LNCAP (cell line): ENCODE measurements at regions not wholly inside any gene's neighbourhood (a gene's known extent, or its start where the extent isn't known, plus 50 kb on each side); places are given as distances from the start of the nearest gene placed in this dataset.

ENCODE experiments used
- CTCF ChIP-seq: fragments of 450-650 bp; IDR thresholded peaks from 2 replicates; pipeline ENCODE4 v1.5.1; 2017; ENCODE audit warnings: mild to moderate bottlenecking

DNA sequence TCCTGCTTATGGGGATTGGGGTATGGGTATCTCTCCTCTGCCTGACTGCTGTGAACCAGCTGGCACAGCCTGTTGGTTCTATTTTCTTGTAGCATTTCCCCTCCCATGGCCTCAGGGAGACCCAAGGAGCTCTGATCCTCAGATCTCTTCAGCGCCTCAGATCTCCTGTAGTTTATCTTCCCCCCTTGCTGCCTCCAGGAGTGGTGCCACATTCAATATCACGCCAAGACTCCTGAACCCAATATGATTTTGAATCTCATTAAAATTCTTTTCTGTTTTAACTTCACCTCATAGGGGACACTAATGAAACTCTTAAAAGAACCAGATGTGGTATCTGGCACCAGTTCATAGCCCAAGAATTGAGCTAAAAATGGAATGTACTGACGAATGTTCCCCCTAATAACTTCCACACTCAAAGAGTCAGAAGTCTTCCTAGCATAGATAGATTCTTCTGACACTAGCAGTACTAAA is 59.6 kb upstream of the LIFR start:
- no peak for TF ChIP-seq CTCF

DNA sequence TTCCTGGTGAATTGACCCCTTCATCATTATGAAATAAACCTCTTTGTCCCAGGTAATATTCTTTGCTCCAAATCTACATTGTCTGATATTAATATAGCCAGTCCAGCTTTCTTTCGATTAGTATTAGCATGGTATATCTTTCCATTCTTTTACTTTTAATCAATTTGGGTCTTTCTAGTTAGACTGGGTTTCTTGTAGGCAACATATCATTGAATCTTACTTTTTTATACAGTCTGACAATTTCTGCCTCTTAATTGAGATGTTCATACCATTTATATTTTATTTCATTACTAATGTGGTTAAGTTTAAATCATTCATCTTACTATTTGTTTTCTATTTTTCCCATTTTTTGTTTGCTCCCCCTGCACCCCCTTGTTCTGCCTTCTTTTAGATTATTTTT is 61.7 kb upstream of the LIFR start:
- no peak for TF ChIP-seq CTCF

DNA sequence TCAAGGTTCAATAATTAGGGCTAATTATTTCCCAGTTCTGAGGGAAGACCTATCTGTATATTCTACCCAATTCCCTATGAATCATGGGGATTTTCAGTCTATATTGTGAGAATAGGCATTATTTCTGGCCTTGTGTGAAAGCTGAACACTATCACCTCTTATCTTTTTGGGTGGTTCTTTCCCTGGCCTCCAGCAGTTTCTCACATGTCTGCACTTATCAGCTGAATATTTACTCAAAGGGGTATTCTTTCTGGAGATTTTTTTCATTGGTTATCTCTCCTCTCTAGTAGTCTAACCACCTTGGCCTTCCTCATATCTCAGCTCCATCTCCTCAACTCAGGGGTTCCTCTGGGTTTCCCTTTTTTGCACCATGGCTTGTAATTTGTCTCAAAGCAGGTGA is 64.9 kb upstream of the LIFR start:
- no peak for TF ChIP-seq CTCF

- no peak for TF ChIP-seq CTCF
These were observed 65.5 kb upstream of the LIFR start for GRCh38 chr5:38621840-38622437.

DNA sequence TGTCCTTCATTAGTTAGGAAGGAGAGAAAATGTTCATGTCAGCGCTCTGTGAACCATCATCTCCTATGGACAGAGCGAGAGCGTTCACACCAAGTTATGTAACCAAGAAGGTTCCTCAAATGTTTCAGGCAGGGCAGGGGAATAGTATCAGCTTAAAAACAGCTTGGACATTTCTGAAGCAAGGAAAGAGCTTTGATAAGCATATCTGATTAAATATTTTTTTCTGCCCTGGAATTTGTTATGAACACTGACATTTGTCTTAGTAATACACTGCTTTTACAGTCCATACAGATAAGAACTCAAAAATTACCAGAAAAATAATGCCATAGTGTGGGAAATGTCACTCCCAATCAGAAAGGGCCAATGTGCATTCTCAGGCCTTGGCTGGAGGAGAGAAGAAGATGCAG is 66.3 kb upstream of the LIFR start:
- no peak for TF ChIP-seq CTCF

DNA sequence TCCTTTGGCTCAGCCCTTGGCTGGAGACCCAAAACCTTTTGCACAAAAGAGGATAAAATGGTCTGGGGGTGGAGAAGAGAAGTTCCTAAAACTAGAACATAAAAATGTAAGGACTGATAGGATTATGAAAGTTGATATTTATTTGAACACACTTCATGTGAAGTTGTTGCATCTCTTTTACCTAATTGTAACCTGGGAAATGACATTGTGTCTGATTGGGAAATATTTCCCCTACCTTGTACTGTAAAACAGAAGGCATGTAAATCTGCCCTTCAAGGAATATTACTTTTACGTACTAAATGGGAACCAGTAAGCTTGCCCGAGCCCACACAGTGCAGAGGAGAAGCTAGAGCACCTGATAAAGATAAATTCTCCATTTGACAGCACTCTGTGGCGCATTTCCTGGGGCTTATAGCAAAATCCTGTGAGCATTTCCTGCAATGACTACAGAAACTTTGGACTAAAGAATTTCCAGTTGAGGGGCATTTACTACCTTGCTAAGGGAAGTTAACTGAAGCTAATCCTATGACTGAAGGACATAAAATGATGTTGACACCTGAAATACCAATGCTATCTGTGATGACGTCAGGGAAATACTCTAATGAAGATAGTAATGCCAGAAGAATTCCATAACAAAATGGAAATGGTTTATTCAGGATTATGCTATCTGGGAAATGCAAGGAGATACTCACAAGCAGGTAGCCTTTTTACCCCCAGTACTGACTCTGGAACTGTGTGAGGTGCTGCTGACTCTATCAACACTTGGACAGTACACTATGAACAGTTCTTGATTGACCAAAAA is 78.3 kb upstream of the LIFR start:
- TF ChIP-seq CTCF = no peak

GRCh38 chr5:38636626-38637025 is 80.2 kb upstream of the LIFR start:
- no peak for TF ChIP-seq CTCF
